Breast epithelium (tissue), 3 donors: ENCODE measurements at regions not wholly inside any gene's neighbourhood (a gene's known extent, or its start where the extent isn't known, plus 50 kb on each side); places are given as distances from the start of the nearest gene placed in this dataset.

Source experiments
- POLR2A ChIP-seq: fragments of 450-650 bp; IDR thresholded peaks from one replicate; pipeline ENCODE4 v1.6.1; 2016; ENCODE audit warnings: antibody characterized with exemption, mild to moderate bottlenecking, moderate library complexity
- POLR2AphosphoS5 ChIP-seq, 3 donors: sonication (generic); formaldehyde crosslinking; IDR thresholded peaks; one replicate each; pipeline ENCODE4 v1.6.1; 2017; ENCODE audit warnings: antibody characterized with exemption in 3 of 3
- TF ChIP-seq, protein P1 (sequence below), 3 donors: fragments of 450-650 bp; IDR thresholded peaks; one replicate each; pipeline ENCODE4 v1.5.1; 2016 to 2017; ENCODE audit warnings: antibody characterized with exemption in 3 of 3, mild to moderate bottlenecking in 3 of 3, moderate library complexity in 3 of 3

DNA sequence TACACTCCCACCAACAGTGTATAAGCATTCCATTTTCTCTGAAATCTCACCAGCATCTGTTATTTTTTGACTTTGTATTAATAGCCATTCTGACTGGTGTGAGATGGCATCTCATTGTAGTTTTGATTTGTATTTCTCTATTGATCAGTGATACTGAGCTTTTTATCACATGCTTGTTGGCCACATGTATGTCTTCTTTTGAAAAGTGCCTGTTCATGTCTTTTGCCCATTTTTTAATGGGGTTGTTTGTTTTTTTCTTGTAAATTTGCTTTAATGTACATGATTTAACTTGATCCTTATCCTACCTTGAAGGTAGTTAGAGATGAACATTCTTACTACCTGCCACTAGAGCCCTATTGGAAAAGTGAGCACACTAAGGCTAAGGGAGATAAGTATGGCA lies 151.2 kb upstream of the KIF2A start:
- TF ChIP-seq, protein P1, sequence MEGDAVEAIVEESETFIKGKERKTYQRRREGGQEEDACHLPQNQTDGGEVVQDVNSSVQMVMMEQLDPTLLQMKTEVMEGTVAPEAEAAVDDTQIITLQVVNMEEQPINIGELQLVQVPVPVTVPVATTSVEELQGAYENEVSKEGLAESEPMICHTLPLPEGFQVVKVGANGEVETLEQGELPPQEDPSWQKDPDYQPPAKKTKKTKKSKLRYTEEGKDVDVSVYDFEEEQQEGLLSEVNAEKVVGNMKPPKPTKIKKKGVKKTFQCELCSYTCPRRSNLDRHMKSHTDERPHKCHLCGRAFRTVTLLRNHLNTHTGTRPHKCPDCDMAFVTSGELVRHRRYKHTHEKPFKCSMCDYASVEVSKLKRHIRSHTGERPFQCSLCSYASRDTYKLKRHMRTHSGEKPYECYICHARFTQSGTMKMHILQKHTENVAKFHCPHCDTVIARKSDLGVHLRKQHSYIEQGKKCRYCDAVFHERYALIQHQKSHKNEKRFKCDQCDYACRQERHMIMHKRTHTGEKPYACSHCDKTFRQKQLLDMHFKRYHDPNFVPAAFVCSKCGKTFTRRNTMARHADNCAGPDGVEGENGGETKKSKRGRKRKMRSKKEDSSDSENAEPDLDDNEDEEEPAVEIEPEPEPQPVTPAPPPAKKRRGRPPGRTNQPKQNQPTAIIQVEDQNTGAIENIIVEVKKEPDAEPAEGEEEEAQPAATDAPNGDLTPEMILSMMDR (IDR thresholded peaks at IDR 0.05): no peak
- TF ChIP-seq POLR2AphosphoS5 (IDR thresholded peaks at IDR 0.05) (no peak), POLR2A (no peak)
